NCI-H526 (cell line): ENCODE measurements at regions not wholly inside any gene's neighbourhood (a gene's known extent, or its start where the extent isn't known, plus 50 kb on each side); places are given as distances from the start of the nearest gene placed in this dataset.

Experiments used
- DNase-seq, 2 experiments: peaks; one replicate each; lab custom pipeline; 2025; lab: John Stamatoyannopoulos, UW

DNA sequence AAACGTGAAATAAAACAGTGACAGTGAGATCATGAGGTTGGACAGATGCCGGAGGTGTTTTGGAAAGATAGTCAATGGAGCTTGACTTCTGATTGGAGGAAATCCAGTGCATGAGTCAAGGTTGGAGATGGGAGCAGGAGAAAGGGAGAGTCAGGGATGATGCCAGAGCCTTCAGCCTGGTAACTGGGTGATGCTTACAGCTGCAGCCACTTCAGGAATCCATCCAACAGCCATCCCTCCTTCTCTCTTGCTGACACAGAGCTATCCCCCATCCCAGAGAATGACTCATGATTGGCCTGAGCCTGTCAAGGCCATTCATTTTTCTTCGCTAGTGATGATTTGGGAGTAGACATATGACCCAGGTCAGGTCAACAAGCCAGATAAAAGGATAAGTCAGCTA is 112.8 kb downstream of the SAMD5 start:
- no peak for DNase-seq

GRCh38 chr6:147621961-147622360 is 113.5 kb downstream of the SAMD5 start:
- no peak for DNase-seq

- DNase-seq, result no peak
These were observed 116.5 kb downstream of the SAMD5 start for GRCh38 chr6:147624946-147625515.

GRCh38 chr6:147625946-147626345 is 117.5 kb downstream of the SAMD5 start:
- DNase-seq, result no peak

- peak; percentile 56 to 72 for DNase-seq
These were observed 118.9 kb downstream of the SAMD5 start for GRCh38 chr6:147627411-147627810.

GRCh38 chr6:147633191-147633590 is 124.7 kb downstream of the SAMD5 start:
- DNase-seq, result no peak

DNA sequence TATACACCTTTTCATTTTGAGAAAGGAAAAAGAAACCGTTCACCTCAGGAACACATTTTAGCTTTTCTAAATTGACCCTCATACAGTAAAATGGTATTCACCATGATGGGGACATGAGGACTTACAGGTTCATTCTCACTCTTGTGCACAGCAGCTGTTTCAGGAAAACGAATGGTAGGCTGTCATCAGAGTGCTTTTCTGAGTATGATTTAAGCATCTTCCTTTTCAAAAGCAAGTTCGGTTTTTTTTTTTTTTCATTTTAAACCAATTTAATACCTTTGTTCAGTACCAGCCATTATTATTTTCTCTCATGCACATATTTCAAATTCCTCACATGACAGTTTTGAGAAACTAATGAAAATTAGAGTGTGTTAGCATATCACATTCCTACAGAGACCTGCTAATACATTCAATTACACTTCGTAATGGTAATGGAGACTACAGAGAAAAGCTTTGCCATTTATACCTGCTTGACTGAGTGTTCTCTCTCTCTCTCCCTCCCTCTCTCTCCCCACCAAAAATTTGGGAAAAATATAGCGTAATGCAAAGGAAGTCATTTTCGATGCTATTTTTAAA is 129.2 kb downstream of the SAMD5 start:
- no peak for DNase-seq

GRCh38 chr6:147639279-147639678 is 130.8 kb downstream of the SAMD5 start:
- DNase-seq, result no peak

DNA sequence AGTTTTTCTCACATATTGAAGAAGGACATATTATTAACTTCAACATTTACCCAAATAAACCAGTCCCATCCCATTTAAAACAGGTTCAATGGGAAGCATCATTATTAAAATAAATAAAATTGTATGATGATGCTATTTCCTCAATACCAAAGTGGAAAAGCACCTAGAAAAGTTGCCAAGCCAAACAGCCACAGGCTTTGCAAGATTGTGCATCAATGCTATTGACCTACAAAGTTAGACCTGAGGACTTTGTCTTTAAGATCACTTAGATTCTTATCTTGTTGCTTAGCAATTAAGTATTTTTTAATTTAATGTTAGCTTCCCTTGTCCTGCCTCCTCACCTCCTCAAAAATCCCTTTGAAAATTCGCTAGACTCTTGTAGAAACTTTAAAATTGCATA is 132.1 kb downstream of the SAMD5 start:
- DNase-seq, result no peak

DNA sequence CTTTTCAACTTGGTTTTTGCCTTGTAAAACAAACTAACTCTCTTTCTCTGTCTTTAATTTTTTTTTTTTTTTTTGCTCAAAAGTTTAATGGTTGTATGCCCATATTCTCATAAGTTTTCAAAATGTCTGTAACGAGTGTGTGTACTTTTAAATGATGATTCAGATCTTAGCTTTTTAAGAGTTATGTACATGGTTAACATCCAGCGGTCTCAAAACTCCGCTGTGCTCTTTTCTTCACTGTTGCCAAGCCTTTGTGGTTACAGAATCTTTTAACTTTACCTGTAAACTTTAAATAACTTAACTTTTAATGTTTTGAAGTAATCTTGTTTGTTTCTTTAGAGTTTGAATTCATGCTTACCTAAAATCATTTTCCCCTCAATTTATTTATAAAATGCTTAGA is 133.0 kb downstream of the SAMD5 start:
- no peak for DNase-seq

GRCh38 chr6:147642458-147642857 is 134.0 kb downstream of the SAMD5 start:
- DNase-seq, result no peak

DNA sequence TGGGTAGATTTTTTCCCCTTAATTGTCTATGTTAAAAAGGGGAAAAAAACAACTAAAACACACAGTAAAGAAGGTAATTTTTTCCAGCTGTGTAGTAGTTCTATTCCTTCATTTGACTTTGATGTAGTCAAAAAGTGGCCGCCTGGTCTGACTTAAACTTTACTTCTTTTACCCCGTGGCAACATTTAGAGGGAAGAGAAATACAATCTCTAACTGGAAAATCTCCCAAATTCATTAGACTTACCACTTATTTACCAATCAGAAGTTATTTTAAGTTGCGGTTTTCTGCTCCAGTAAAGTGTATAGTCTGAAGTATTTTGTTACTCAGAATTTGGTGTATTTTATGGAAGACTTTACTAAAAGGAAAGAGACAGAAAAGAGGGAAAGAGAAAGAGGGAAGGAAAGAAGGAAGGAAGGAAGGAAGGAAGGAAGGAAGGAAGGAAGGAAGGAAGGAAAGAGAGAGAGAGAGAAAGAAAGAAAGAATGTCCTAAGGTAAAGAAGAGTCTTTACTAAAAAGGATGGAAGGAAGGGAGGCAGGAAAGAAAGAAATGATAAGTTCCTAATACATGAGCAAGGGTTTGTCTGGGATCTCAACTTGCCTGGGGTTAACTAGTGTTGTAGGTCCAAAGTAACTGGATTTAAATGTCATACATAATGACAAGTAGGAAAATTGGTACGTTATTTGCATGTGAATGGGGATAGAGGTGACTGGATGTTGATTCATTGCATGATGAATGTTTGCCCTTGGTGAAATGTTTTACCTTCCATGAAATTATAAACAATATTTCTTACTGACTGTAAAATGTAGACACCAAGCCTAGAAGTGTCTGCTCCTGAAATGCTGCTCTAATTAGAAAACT is 135.1 kb downstream of the SAMD5 start:
- DNase-seq, result peak; percentile 81 to 82

GRCh38 chr6:147648916-147649315 is 140.4 kb downstream of the SAMD5 start:
- DNase-seq, result no peak

- peak; percentile 41 to 62 for DNase-seq
These were observed 143.0 kb downstream of the SAMD5 start for GRCh38 chr6:147651249-147652063.

- DNase-seq, result no peak
These were observed 145.1 kb downstream of the SAMD5 start for GRCh38 chr6:147653631-147654030.

DNA sequence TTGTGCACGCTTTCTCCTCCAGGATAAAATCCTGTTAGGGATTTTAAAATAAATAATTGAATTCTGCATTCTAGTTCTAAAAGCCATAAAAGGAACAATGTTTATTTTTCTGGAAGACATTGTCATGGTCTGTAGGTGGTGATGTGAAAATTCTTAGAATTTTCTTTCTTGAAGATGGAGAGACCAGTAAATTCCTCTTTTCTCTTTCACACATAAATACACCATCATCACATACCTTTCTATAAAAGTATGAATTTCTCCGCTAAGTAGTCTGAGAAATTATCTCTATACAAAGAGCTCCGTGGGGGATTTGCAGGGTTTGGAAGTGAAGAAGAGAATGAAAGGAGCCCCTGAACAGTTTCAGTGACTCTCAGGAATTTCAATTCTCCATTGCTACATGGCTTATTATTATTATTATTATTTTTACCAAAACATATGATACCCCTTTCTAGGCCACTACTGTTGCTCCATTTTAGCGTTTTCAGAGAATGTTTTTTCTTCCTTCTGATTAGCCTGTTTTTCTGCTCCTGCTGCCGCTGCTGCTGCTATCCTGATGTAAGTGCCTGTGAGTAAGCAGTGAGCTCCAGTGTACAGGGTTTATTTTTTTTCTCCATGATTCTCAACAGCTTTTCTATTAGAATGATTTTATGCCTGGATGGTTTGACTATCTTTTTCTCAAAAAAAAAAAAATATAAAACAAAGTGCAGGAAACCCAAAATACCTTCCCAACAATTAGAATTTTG is 145.8 kb downstream of the SAMD5 start:
- no peak for DNase-seq

DNA sequence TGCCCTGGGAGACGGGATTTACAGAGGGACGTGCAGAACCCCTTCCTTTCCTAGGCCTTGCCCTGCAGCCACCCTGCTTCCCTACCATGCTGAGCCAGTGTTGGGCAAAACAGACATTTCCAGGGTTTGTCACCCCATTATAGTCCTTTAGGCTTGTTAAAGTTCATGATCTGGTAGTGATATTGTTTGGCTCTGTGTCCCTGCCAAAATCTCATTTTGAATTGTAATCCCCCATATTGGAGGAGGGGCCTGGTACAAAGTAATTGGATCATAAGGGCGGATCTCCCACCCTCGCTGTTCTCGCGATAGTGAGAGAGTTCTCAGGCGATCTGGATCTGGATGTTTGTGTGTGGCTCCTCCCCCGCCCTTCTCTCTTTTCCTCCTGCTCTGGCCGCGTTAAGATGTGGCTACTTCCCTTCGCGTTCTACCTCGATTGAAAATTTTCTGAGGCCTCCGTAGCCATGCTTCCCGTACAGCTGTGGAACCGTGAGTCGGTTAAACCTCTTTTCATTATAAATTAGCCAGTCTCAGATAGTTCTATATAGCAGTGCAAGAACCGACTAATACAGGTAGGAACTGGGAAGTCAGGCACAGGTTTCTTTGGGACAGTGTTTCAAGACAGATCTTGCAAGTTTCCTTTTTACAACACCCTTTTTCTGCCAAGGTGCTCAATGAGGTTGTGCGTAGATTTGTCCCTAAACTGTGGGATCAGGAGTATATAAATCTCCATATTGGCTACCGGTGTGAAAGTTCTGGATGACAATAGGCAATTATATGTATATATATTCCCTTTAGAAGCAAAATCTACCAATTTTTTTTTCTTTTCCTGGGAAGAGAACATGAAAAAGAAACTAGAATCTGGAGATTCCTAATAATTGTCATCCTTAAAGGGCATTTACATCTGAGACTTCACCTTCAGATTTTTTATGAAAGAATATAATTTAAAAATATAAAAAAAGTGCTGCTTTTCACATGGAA is 152.1 kb downstream of the SAMD5 start:
- DNase-seq, result no peak

- DNase-seq, result no peak
These were observed 154.2 kb downstream of the SAMD5 start for GRCh38 chr6:147662646-147663045.

GRCh38 chr6:147664092-147664491 is 155.6 kb downstream of the SAMD5 start:
- no peak for DNase-seq

- no peak for DNase-seq
These were observed 157.8 kb downstream of the SAMD5 start for GRCh38 chr6:147666255-147666654.

DNA sequence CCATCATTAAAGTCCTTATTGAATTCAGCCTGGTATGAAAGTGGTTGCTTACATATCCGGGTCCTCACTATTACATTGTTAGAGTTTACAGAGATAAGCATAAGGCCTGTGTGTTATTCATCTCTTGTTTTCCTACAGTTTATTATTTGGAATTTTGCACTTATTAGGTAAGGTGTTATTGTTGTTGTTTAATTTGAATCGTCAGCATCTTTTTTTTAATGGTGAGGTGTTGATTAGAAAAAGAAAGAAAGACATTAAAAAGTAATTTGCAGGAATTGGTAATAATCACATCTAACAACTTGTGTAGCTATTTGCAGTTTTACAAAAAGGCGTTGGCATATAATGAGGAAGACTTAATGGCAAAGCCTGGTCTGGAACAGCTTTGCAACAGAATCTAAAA is 158.6 kb downstream of the SAMD5 start:
- no peak for DNase-seq
